HG02642 (cell line): ENCODE measurements at regions not wholly inside any gene's neighbourhood (a gene's known extent, or its start where the extent isn't known, plus 50 kb on each side); places are given as distances from the start of the nearest gene placed in this dataset.

Experiments
- ATAC-seq: cut with Tn5 transposase; IDR thresholded peaks from one replicate; pipeline ENCODE4 v1.9.1; 2021; ENCODE audit warnings: mild to moderate bottlenecking; ENCODE audit not compliant: unreplicated experiment, poor library complexity

GRCh38 chr6:129920103-129920798 lies 59.1 kb upstream of the TMEM244 start:
- ATAC-seq, result no peak

- ATAC-seq, result no peak
Measured at GRCh38 chr6:129911732-129912131, 50.6 kb upstream of the TMEM244 start.
